HG02642 (cell line): ENCODE measurements at regions not wholly inside any gene's neighbourhood (a gene's known extent, or its start where the extent isn't known, plus 50 kb on each side); places are given as distances from the start of the nearest gene placed in this dataset.
"Not testable (repeated sequence)": the region's sequence is repeated elsewhere in the genome, so short reads cannot be mapped to it uniquely, and the experiment has no call there.

Experiments used
- ATAC-seq: cut with Tn5 transposase; IDR thresholded peaks from one replicate; pipeline ENCODE4 v1.9.1; 2021; ENCODE audit warnings: mild to moderate bottlenecking; ENCODE audit not compliant: unreplicated experiment, poor library complexity

DNA sequence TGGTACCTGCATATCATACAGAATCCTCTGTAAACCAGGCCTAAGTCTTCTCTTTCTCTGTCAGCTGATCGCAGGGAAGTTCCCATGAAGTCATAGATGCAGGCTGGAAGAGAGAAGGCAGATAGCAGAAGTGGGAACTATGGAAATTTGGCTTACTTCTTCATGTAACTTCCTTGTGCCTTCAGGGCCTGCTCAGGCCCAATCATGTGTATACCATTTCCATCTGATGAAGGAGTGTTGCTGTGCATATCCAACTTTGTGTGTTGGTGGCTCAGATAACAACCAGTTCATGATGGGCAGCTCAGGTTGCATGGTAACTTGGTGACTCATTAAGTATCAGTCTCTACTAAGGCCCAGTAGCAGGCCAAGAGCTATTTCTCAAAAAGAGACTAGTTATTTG is 53.1 kb upstream of the CEP295 start:
- ATAC-seq, result peak; percentile 38

DNA sequence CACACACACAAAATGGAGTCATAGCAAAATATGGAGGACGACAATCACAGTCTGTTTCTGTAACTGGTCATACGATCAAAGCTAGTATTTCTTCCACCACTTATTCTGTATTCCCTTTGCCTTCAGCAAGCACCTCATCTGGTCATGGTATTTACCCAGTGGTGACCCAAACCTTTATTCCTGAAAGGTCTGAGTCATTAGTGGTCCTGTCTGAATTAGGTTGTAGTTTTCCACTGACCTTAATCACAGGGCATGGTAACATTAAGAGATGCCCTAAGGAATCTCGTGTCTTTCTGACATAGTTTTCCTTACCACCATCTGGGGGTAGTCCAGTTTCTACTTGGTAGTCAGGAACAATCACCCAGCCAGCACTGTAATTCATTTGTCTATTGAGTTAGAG is 54.8 kb upstream of the CEP295 start:
- no peak for ATAC-seq

DNA sequence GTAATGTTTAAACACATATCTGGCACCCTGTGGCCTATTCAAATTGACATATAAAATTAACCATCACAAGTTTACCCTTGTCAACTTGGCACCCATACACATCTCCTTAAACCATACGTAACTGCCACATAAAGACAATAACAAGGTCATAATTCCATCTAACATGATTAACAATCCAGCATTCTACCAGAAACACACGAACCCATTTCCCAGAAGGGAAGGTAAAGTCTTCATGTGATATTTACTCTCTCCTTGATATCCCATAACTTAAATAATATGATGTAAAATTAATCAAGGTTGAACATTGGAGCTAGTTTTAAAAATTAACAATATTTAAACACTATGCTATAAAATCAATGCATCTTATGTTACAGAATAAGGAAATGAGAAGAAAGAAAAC is 55.2 kb upstream of the CEP295 start:
- ATAC-seq, result no peak

DNA sequence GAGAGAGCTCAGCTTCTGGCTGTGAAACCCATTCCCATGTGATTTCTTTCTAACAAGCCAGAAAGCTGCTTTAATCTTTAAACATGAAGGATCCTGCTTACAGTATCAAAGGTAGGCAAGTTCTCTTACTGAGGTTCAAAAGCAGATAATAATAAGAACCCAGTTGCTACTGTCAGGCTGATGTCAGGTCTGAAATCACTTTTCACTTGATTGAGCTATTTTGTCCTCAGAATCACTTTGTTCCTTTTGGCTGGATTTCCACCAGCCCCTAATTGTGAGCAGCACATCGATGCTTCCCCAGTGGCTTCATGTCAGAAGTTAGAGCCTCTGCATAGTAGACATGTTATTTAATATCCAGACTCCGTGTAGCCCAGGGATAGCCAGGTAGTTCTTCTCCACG is 55.8 kb upstream of the CEP295 start:
- ATAC-seq, result no peak

DNA sequence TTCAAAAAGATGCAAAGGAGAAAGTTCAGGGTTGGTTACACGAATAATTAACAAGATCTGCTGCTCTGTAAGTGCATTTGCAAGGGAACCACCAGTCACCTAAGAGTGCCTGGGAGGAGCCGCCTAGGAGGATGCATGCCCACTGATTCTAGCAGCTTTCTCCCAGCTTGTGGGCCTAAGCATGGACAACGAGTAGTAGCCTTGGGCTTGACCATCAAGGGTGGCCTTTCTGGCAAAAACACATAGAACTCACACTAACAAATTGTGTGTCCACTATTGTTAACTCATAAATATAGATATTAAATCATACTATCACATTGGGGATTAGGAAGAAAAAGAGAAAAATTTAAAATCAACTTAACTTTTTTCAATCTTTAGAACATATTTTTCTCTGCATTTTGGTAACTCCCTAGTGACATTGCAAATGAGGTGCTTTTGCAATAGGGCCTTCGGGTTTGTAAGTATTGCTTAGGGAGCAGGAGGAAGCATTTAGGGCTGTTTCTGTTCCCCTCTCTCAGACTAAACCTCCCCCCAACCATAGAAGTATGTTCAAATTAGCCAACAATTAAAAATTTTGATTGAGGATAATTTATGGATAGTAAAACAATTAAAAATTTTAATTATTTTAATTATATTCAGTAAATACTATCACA is 57.3 kb upstream of the CEP295 start:
- ATAC-seq, result no peak

DNA sequence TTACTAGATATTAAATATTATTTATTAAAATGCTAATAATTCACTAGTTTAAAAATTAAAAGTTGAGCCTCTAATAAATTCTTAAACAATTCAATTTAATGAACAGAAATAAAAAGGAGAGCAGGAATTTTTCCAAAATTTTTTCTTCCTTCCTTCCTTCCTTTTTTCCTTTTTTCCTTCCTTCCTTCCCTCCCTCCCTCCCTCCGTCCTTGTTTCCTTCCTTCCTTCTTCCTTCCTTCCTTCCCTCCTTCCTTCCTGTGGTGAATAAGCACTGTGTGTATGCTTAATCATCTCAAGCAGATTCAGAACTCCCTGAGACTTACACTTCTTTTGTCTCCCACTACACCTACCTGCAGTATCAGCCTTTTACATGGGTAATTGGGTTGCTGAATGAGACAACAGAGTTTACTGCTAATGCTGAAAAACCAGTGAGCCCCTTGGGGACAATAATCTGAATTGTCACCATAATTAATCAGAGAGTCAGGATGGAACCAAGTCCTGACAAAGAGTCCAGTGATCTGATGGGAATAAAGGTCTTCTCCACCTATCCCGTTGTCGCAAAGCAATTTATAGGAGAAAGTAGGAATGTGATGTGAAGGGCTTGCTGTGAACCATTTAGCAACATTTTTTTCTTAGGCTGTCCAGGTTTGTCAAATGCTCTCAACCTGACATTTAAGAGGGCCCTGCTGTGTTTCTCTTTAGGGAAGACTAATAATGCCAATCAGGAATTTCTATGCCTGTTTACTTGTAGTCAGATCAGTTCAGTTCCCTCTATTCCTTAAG is 58.1 kb upstream of the CEP295 start:
- no peak for ATAC-seq

DNA sequence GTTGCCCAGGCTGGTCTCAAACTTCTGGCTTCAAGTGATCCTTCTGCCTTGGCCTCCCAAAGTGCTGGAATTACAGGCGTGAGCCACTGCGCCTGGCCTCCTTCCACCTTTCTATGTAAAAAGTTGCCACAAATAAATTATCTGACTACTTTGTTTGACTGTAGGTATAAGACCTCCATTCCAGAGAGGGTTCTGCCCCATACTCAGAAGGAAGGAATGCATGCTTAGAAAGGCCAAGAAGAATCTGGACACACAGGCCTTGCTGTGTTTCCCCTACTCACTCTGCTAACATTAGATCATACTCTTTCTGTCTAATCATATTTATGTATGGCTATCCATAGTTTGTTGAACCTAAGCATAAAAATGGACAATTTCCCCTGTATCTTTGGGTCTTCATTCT is 53.0 kb upstream of the SMCO4 start:
- not testable (repeated sequence) for ATAC-seq
